ENCODE measurements at regions not wholly inside any gene's neighbourhood (a gene's known extent, or its start where the extent isn't known, plus 50 kb on each side); places are given as distances from the start of the nearest gene placed in this dataset.

GRCh38 chr2:120530781-120531180, 184.8 kb downstream of the INHBB start:
- TF ChIP-seq ZNF501 (CRISPR knock-in tag; IDR thresholded peaks at IDR 0.05) (no peak), RCOR2 (CRISPR knock-in tag; IDR thresholded peaks at IDR 0.05) (no peak), ZC3H4 (CRISPR knock-in tag; IDR thresholded peaks at IDR 0.05; ENCODE audit: borderline replicate concordance) (no peak), JUNB (CRISPR knock-in tag; IDR thresholded peaks at IDR 0.05; ENCODE audit: borderline replicate concordance) (no peak), MAX (IDR thresholded peaks at IDR 0.05) (no peak)
